ENCODE measurements at regions not wholly inside any gene's neighbourhood (a gene's known extent, or its start where the extent isn't known, plus 50 kb on each side); places are given as distances from the start of the nearest gene placed in this dataset.

DNA sequence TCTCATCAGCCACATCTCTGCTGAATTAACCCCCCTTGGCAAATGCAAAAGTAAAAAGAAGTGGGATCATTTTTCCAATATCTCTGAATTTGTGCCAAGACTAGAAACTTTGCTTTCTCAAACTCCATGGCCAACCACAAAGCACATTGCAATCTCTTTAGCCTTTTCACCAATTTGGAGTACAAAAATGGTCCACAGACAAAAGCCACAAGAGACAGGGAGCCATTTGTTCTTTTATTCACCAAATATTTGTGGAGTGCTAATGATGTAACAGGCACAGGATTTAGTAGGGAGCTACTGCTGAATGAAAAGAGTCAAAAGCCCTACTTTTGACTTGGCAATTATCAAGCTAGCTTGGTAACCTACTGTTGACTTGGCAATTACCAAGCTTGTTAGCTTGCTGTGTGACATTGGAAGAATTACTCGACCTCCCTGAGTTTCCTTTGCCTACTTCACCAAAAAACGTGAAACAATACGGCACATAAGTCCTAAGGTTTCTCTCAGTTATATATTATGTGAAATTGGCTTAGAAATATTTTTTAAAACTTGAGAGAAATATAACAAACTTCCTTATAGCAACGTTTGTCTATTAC is 97.1 kb upstream of the KLF3 start:
- no TSS peak for BruUV-seq (replicated peaks)
- DNase-seq (ENCODE audit: low spot score), result no peak
- intact Hi-C loops (cut with micrococcal nuclease; ENCODE audit: unreplicated experiment), result no loop called here
- H3K27me3 ChIP-seq (replicated peaks; ENCODE audit: insufficient read depth, low read depth, low read length, poor library complexity), result no peaks in the 10 kb centered on the region
- TF ChIP-seq CTCF (conservative IDR thresholded peaks at IDR 0.05; ENCODE audit: low read depth, low read length) (no peak), EZH2 (IDR thresholded peaks at IDR 0.05; ENCODE audit: borderline replicate concordance, low read depth, low read length, poor library complexity, severe bottlenecking) (no peak)
- H3K4me1 ChIP-seq (ENCODE audit: insufficient read depth, low read length, poor library complexity, severe bottlenecking), result peaks cover 7% of the 10 kb centered on the region
- no peaks in the 10 kb centered on the region for H3K9me3 ChIP-seq (ENCODE audit: low read depth, low read length, poor library complexity, severe bottlenecking)
- no peaks in the 10 kb centered on the region for H3K36me3 ChIP-seq (ENCODE audit: insufficient read depth, low read length, poor library complexity, severe bottlenecking)
- ChIA-PET POLR2A (ENCODE audit: low non-redundant PET) (no interaction called here), CTCF (no interaction called here)
- H3K4me3 ChIP-seq (ENCODE audit: low read depth, low read length, poor library complexity, severe bottlenecking), result no peak overlapping the region
- no peak overlapping the region for H3K27ac ChIP-seq (ENCODE audit: low read depth, low read length, poor library complexity, severe bottlenecking)

GRCh38 chr4:38567457-38567856 is 96.5 kb upstream of the KLF3 start:
- DNase-seq (ENCODE audit: low spot score), result no peak
- Histone ChIP-seq H3K4me3 (ENCODE audit: low read depth, low read length, poor library complexity, severe bottlenecking) (no peak overlapping the region), H3K36me3 (ENCODE audit: insufficient read depth, low read length, poor library complexity, severe bottlenecking) (no peaks in the 10 kb centered on the region), H3K27me3 (replicated peaks; ENCODE audit: insufficient read depth, low read depth, low read length, poor library complexity) (no peaks in the 10 kb centered on the region), H3K27ac (ENCODE audit: low read depth, low read length, poor library complexity, severe bottlenecking) (no peak overlapping the region), H3K4me1 (ENCODE audit: insufficient read depth, low read length, poor library complexity, severe bottlenecking) (peaks cover 7% of the 10 kb centered on the region), H3K9me3 (ENCODE audit: low read depth, low read length, poor library complexity, severe bottlenecking) (no peaks in the 10 kb centered on the region)
- no peak for TF ChIP-seq EZH2 (IDR thresholded peaks at IDR 0.05; ENCODE audit: borderline replicate concordance, low read depth, low read length, poor library complexity, severe bottlenecking)
- TF ChIP-seq CTCF (conservative IDR thresholded peaks at IDR 0.05; ENCODE audit: low read depth, low read length), result no peak
- ChIA-PET CTCF (no interaction called here), POLR2A (ENCODE audit: low non-redundant PET) (no interaction called here)
- intact Hi-C loops (cut with micrococcal nuclease; ENCODE audit: unreplicated experiment), result no loop called here
- no TSS peak for BruUV-seq (replicated peaks)

GRCh38 chr4:38568768-38569167 is 95.2 kb upstream of the KLF3 start:
- CTCF ChIA-PET, result no interaction called here
- Histone ChIP-seq H3K4me1 (ENCODE audit: insufficient read depth, low read length, poor library complexity, severe bottlenecking) (peaks cover under 1% of the 10 kb centered on the region), H3K27ac (ENCODE audit: low read depth, low read length, poor library complexity, severe bottlenecking) (no peak overlapping the region), H3K27me3 (replicated peaks; ENCODE audit: insufficient read depth, low read depth, low read length, poor library complexity) (no peaks in the 10 kb centered on the region), H3K36me3 (ENCODE audit: insufficient read depth, low read length, poor library complexity, severe bottlenecking) (no peaks in the 10 kb centered on the region), H3K9me3 (ENCODE audit: low read depth, low read length, poor library complexity, severe bottlenecking) (no peaks in the 10 kb centered on the region), H3K4me3 (ENCODE audit: low read depth, low read length, poor library complexity, severe bottlenecking) (no peak overlapping the region)
- TF ChIP-seq CTCF (conservative IDR thresholded peaks at IDR 0.05; ENCODE audit: low read depth, low read length), result no peak
- TF ChIP-seq EZH2 (IDR thresholded peaks at IDR 0.05; ENCODE audit: borderline replicate concordance, low read depth, low read length, poor library complexity, severe bottlenecking), result no peak
- no TSS peak for BruUV-seq (replicated peaks)
- POLR2A ChIA-PET (ENCODE audit: low non-redundant PET), result no interaction called here
- DNase-seq (ENCODE audit: low spot score), result no peak
- intact Hi-C loops (cut with micrococcal nuclease; ENCODE audit: unreplicated experiment), result no loop called here

Measured in A673 (cell line).